SIG-M5 (cell line): ENCODE measurements at regions not wholly inside any gene's neighbourhood (a gene's known extent, or its start where the extent isn't known, plus 50 kb on each side); places are given as distances from the start of the nearest gene placed in this dataset.

ENCODE experiments used
- DNase-seq: peaks from one replicate; lab custom pipeline; 2025; lab: John Stamatoyannopoulos, UW

GRCh38 chr14:96980835-96981234 is 183.7 kb downstream of the VRK1 start:
- no peak for DNase-seq

GRCh38 chr14:96986256-96987085 is 189.3 kb downstream of the VRK1 start:
- DNase-seq = no peak

GRCh38 chr14:96987086-96987474 is 189.9 kb downstream of the VRK1 start:
- no peak for DNase-seq

- DNase-seq = no peak
These were observed 190.6 kb downstream of the VRK1 start for GRCh38 chr14:96987771-96988170.

- no peak for DNase-seq
These were observed 192.1 kb downstream of the VRK1 start for GRCh38 chr14:96989306-96989705.

GRCh38 chr14:96991226-96991625 is 194.0 kb downstream of the VRK1 start:
- no peak for DNase-seq

- no peak for DNase-seq
These were observed 197.8 kb downstream of the VRK1 start for GRCh38 chr14:96994999-96995398.

- DNase-seq = no peak
These were observed 200.1 kb downstream of the VRK1 start for GRCh38 chr14:96997269-96997668.

- DNase-seq = no peak
These were observed 200.8 kb downstream of the VRK1 start for GRCh38 chr14:96997996-96998395.

- no peak for DNase-seq
These were observed 202.5 kb downstream of the VRK1 start for GRCh38 chr14:96999654-97000155.

- no peak for DNase-seq
These were observed 205.3 kb downstream of the VRK1 start for GRCh38 chr14:97002454-97002853.

GRCh38 chr14:97005934-97006333 is 208.8 kb downstream of the VRK1 start:
- no peak for DNase-seq

GRCh38 chr14:97010491-97011160 is 213.4 kb downstream of the VRK1 start:
- no peak for DNase-seq

GRCh38 chr14:97013878-97014277 is 216.7 kb downstream of the VRK1 start:
- no peak for DNase-seq

GRCh38 chr14:97021001-97021400 is 223.8 kb downstream of the VRK1 start:
- no peak for DNase-seq

- DNase-seq = no peak
These were observed 224.5 kb downstream of the VRK1 start for GRCh38 chr14:97021571-97022168.

GRCh38 chr14:97022741-97023140 is 225.6 kb downstream of the VRK1 start:
- no peak for DNase-seq

GRCh38 chr14:97023871-97024270 is 226.7 kb downstream of the VRK1 start:
- no peak for DNase-seq

GRCh38 chr14:97024300-97024699 is 227.1 kb downstream of the VRK1 start:
- no peak for DNase-seq

GRCh38 chr14:97025722-97026121 is 228.5 kb downstream of the VRK1 start:
- no peak for DNase-seq

GRCh38 chr14:97027256-97027999 is 230.2 kb downstream of the VRK1 start:
- DNase-seq = no peak

- DNase-seq = no peak
These were observed 231.2 kb downstream of the VRK1 start for GRCh38 chr14:97028382-97028781.
